Type B pancreatic cell (in vitro differentiated cells): ENCODE measurements at regions not wholly inside any gene's neighbourhood (a gene's known extent, or its start where the extent isn't known, plus 50 kb on each side); places are given as distances from the start of the nearest gene placed in this dataset.
"Not testable (repeated sequence)": the region's sequence is repeated elsewhere in the genome, so short reads cannot be mapped to it uniquely, and the experiment has no call there.

ENCODE experiments used
- DNase-seq: peaks from one replicate; pipeline ENCODE4 v3.0.0; 2021; ENCODE audit warnings: mixed read lengths; ENCODE audit not compliant: unreplicated experiment; ENCODE audit errors: extremely low spot score
- H3K27ac Mint-ChIP-seq: 2 replicates; pipeline ENCODE4 v1.8.0; 2021; ENCODE audit warnings: mild to moderate bottlenecking, mixed read lengths
- H3K27me3 Mint-ChIP-seq: 2 replicates; pipeline ENCODE4 v1.8.0; 2021; ENCODE audit warnings: mixed read lengths
- H3K36me3 Mint-ChIP-seq: 2 replicates; pipeline ENCODE4 v1.8.0; 2021; ENCODE audit warnings: mixed read lengths
- H3K4me1 Mint-ChIP-seq: one replicate; pipeline ENCODE4 v1.8.0; 2021; ENCODE audit warnings: mixed read lengths; ENCODE audit not compliant: unreplicated experiment
- H3K4me3 Mint-ChIP-seq: 2 replicates; pipeline ENCODE4 v1.8.0; 2021; ENCODE audit warnings: mild to moderate bottlenecking, mixed read lengths
- H3K9me3 Mint-ChIP-seq: 2 replicates; pipeline ENCODE4 v1.8.0; 2021; ENCODE audit warnings: mixed read lengths
- TF ChIP-seq, protein P1 (sequence below): fragments of 200-600 bp; sonication (generic); conservative IDR thresholded peaks from 2 replicates; pipeline ENCODE4 v1.5.0; 2021; ENCODE audit warnings: antibody characterized with exemption, mild to moderate bottlenecking

GRCh38 chr7:131827421-131827820, 271.0 kb upstream of the PODXL start:
- Mint-ChIP-seq H3K27ac (no peak overlapping the region), H3K9me3 (no peaks in the 10 kb centered on the region), H3K36me3 (no peaks in the 10 kb centered on the region), H3K4me1 (peaks cover 12% of the 10 kb centered on the region), H3K27me3 (peaks cover 28% of the 10 kb centered on the region), H3K4me3 (no peak overlapping the region)
- TF ChIP-seq, protein P1, sequence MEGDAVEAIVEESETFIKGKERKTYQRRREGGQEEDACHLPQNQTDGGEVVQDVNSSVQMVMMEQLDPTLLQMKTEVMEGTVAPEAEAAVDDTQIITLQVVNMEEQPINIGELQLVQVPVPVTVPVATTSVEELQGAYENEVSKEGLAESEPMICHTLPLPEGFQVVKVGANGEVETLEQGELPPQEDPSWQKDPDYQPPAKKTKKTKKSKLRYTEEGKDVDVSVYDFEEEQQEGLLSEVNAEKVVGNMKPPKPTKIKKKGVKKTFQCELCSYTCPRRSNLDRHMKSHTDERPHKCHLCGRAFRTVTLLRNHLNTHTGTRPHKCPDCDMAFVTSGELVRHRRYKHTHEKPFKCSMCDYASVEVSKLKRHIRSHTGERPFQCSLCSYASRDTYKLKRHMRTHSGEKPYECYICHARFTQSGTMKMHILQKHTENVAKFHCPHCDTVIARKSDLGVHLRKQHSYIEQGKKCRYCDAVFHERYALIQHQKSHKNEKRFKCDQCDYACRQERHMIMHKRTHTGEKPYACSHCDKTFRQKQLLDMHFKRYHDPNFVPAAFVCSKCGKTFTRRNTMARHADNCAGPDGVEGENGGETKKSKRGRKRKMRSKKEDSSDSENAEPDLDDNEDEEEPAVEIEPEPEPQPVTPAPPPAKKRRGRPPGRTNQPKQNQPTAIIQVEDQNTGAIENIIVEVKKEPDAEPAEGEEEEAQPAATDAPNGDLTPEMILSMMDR = no peak
- DNase-seq = no peak

DNA sequence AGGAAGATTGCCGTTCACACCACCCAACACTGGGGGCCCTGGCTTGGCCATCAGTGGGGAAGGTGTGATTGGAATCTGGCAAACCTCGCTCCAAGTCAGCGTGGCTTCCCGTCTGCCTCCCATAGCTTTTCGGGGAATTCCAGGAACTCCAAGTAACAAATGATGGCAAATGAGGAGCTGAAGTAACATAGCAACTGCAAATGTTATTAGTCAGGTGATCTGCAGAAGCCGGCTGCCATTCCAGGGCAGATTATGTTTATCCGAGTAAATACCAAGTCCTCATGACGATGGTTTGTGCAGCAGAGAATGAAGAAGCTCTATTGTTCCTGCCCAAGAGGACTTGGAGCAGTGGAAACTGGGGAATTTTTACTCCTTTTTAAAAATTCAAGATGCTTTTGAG, 270.5 kb upstream of the PODXL start:
- TF ChIP-seq, protein P1 = no peak

GRCh38 chr7:131823961-131824440, 267.6 kb upstream of the PODXL start:
- peaks cover 28% of the 10 kb centered on the region for H3K27me3 Mint-ChIP-seq
- not testable (repeated sequence) for DNase-seq, H3K4me1 Mint-ChIP-seq, H3K36me3 Mint-ChIP-seq, H3K9me3 Mint-ChIP-seq, H3K4me3 Mint-ChIP-seq, H3K27ac Mint-ChIP-seq

More for the DNA sequence above, 270.5 kb upstream of the PODXL start:
- Mint-ChIP-seq H3K27me3 (peaks cover 28% of the 10 kb centered on the region), H3K4me3 (no peak overlapping the region), H3K9me3 (no peaks in the 10 kb centered on the region), H3K4me1 (peaks cover 12% of the 10 kb centered on the region), H3K27ac (no peak overlapping the region), H3K36me3 (no peaks in the 10 kb centered on the region)
- DNase-seq = no peak

DNA sequence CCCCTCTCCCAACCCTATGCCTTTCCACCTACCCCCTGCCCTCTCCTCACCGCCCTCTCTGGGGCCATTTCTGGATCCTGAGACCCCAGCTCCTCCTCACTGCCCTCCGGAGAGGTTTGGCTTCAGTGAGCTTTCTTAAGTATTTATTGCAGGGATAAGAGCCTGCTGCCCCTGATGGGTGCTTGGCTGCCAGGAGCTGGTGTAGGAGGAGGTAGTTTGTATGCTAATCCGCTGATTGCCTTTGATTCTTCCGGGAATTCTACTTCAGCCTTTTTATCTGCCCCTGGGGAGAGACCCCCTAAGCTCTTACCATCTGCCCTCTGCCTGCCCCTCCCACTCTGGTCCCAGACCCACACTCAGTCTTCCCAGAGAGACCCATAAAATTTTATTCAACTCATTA, 263.5 kb upstream of the PODXL start:
- DNase-seq = no peak
- H3K36me3 Mint-ChIP-seq = no peaks in the 10 kb centered on the region
- no peak overlapping the region for H3K4me3 Mint-ChIP-seq
- TF ChIP-seq, protein P1 = no peak
- H3K9me3 Mint-ChIP-seq = no peaks in the 10 kb centered on the region
- H3K27me3 Mint-ChIP-seq = peaks cover 35% of the 10 kb centered on the region
- no peaks in the 10 kb centered on the region for H3K4me1 Mint-ChIP-seq
- H3K27ac Mint-ChIP-seq = no peak overlapping the region

DNA sequence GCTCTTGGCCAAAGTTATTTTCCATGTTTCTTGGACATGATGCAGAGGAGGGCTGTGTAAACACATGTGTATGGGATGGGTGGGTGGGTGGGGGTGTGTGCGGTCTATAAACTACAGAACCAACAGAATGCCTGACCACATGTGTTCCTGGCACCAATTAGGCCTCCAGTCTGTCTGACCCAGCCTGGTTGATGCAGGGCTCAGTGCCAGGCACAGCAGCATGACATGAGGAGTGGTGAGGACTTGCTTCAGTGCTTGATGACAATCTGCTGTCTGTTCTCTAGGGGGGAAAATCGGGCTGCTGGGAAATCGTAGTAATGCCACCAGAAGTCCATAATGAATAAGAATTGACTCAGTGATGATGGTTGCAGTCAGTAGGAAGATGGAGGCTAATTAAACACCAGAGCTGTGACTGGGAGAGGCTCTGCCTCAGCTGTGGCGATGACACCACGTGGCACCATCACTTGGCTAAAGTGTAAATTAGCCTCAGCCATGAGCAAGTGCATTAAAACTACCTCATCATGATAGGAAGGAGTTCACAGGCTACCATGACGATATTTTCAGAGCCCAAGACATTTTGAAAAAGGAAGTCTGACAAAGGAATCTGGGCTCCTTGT, 260.1 kb upstream of the PODXL start:
- Mint-ChIP-seq H3K9me3 (no peaks in the 10 kb centered on the region), H3K4me3 (no peak overlapping the region), H3K27ac (no peak overlapping the region), H3K36me3 (no peaks in the 10 kb centered on the region), H3K27me3 (peaks cover 34% of the 10 kb centered on the region), H3K4me1 (no peaks in the 10 kb centered on the region)
- TF ChIP-seq, protein P1 = no peak
- DNase-seq = no peak

- DNase-seq = no peak
- Mint-ChIP-seq H3K36me3 (no peaks in the 10 kb centered on the region), H3K27me3 (peaks cover 12% of the 10 kb centered on the region), H3K27ac (no peak overlapping the region), H3K4me3 (no peak overlapping the region), H3K4me1 (no peaks in the 10 kb centered on the region), H3K9me3 (no peaks in the 10 kb centered on the region)
- TF ChIP-seq, protein P1 = no peak
Measured at GRCh38 chr7:131808736-131809135, 252.3 kb upstream of the PODXL start.

- H3K9me3 Mint-ChIP-seq, H3K4me1 Mint-ChIP-seq, H3K27ac Mint-ChIP-seq, H3K36me3 Mint-ChIP-seq, H3K4me3 Mint-ChIP-seq, DNase-seq: not testable (repeated sequence)
- peaks cover 13% of the 10 kb centered on the region for H3K27me3 Mint-ChIP-seq
Measured at GRCh38 chr7:131808156-131808555, 251.7 kb upstream of the PODXL start.
